Ureter (tissue), 1 donor: ENCODE measurements at regions not wholly inside any gene's neighbourhood (a gene's known extent, or its start where the extent isn't known, plus 50 kb on each side); places are given as distances from the start of the nearest gene placed in this dataset.
"Not testable (repeated sequence)": the region's sequence is repeated elsewhere in the genome, so short reads cannot be mapped to it uniquely, and the experiment has no call there.

Experiments used
- DNase-seq: peaks from one replicate; pipeline ENCODE4 v3.0.0-alpha.2; 2020; ENCODE audit warnings: low spot score
- donor health status: DM: yes; HTN: yes; CAD: no.

- DNase-seq, result not testable (repeated sequence)
Measured at GRCh38 chr9:63812822-63813221, 1472.2 kb downstream of the FOXD4L5 start.

DNA sequence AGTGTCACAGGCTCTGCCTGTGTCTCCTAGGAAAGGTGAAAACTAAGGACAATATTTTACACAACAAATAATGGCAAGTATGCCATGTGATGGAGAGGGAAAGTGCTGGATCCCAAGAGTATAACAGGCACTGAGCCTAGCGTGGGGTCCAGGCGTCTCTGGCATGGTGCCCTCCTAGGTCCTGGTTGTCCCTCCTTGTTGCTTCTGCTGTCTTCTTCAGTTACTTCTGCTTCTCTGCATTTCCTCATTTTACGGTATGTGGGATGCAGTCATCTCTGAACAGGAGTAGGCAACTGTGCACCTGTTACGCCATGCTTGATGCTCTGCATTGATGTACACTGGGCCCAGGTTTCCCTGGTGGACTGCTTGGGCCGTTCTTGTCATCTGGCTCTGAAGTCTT is 1480.8 kb downstream of the FOXD4L5 start:
- DNase-seq, result not testable (repeated sequence)

- DNase-seq, result not testable (repeated sequence)
Measured at GRCh38 chr9:63794081-63794685, 1490.8 kb downstream of the FOXD4L5 start.

DNA sequence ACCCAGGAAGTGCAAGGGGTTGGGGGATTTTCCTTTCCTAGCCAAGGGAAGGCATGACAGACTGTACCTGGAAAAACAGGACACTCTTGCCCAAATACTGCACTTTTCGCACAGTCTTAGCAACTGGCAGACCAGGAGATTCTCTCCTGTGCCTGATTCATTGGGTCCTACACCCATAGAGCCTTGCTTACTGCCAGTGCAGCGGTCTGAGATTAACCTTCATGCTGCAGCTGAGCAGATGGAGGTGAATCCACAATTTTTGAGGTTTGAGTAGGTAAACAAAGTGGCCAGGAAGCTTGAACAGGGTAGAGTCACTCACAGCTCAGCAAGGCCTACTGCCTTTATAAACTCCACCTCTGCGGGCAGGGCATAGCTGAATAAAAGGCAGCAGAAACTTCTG is 1497.6 kb downstream of the FOXD4L5 start:
- DNase-seq, result not testable (repeated sequence)

DNA sequence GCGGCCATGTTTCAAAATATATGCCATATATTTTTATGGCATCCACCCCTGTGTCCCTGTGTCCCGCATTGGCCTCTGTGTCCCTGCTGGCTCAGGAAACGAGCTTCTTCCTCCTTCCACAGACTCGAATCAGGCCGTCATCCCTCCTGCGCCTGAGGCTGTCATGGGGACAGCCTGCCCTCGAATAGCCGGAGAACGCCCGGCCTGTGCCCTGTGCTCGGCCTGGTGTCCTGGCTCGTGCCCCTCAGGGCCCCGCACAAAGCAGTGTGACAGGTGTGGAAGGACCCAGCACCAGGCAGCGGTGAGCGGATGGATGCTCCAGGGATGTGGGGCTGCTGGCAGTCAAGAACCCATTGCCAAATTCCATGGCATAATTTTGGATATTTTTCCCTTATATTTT is 1500.0 kb downstream of the FOXD4L5 start:
- not testable (repeated sequence) for DNase-seq

- DNase-seq, result not testable (repeated sequence)
Measured at GRCh38 chr9:63784421-63784820, 1500.6 kb downstream of the FOXD4L5 start.

DNA sequence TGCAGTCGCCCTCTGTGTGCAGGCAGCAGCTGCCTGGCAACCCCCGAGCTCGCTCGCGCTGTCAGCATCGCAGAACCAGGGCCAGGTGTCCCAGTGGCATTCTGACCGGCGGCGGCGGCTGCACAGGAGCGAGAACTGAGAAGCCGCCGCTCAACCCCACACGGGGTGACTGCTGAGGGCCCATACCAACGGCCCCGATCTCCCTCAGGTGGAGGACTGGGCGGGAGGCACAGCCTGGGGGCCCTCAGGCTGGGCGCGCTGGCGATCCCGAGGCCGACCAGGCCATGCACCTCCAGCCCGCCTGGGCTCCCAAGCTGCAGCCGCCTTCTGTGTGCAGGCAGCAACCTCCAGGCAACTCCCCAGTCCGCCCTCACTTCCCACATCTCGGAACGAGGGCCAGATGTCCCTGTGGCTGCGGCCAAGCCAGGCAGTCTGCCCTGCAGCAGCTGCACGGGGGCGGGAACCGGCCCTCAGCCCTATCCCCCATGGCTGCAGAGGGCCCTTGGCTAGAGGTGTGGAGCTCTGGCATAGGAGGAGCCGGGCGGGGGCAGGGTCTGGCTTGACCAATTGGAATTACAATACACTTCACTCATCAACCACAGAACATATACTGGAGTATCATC is 1503.1 kb downstream of the FOXD4L5 start:
- not testable (repeated sequence) for DNase-seq

DNA sequence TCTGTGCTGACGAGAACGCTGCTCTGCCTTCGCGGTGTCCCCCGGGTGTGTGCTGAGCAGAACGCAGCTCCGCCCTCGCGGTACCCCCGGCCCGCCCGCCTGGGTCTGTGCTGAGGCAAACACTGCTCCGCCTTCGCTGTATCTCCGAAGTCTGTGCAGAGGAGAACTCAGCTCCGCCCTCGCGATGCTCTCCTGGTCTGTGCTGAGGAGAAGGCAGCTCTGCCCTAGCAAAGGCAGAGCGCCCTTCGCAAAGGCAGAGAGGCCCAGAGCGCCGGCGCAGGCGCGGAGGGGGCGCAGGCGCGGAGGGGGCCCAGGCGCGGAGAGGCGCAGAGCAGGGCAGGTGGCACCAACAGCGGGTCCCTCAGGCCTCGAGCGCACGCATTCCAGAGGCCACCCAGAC is 1503.6 kb downstream of the FOXD4L5 start:
- not testable (repeated sequence) for DNase-seq

GRCh38 chr9:63776220-63776619 is 1508.8 kb downstream of the FOXD4L5 start:
- DNase-seq, result not testable (repeated sequence)

DNA sequence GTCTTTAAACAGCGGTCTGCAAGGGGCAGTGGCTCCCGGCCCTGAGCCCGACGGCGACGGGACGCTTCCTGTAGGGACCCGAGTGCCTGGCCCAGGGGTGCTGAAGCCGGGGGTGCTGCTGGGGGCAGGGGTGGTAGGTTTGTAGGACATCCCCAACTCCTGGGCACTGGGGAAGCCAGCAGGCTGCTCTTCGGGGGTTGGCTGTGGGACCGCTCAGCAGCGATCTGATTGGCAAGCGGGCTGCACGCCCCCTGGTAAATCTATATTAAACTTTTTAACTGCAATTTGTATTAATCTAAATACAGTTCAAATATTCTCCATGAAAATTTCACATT is 1510.0 kb downstream of the FOXD4L5 start:
- not testable (repeated sequence) for DNase-seq

DNA sequence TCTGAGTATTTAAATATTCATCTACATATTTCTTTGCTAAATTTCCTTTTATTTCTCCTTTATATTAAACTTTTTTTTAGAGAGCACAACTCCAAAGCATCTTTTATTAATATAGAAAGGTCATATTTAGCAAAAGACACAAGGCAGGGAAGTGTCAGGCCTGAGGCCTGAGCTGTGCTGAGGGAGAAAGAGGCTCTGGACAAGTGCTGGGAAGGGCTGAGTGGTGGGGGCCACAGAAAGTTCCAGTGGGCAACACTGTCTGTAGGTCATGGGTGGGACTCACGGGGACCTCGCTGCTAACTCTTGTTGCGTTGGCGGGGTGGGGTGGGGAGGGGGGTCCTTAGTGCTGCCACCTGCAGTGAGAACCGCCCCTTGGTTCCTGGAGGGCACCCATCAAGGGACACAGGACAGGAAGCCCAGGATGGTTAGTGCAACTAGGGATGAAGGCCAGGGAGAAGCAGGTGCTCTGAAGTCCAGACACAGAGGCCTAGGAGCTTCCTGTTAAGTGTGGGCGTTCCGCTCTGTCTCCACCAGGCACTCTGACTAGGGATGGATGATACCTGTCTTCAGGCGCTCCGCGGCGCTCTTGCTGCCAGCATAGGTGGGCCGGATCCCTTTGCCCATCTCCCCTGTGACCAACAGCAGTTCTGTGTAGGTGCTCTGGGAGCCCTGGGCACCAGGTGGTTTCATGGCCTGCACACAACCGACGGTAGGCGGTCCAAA is 1510.5 kb downstream of the FOXD4L5 start:
- DNase-seq, result not testable (repeated sequence)

- DNase-seq, result not testable (repeated sequence)
Measured at GRCh38 chr9:63762230-63762629, 1522.8 kb downstream of the FOXD4L5 start.

- DNase-seq, result not testable (repeated sequence)
Measured at GRCh38 chr9:63729021-63729420, 1556.0 kb downstream of the FOXD4L5 start.

- no peak for DNase-seq
Measured at GRCh38 chr9:63728287-63728686, 1556.7 kb downstream of the FOXD4L5 start.

DNA sequence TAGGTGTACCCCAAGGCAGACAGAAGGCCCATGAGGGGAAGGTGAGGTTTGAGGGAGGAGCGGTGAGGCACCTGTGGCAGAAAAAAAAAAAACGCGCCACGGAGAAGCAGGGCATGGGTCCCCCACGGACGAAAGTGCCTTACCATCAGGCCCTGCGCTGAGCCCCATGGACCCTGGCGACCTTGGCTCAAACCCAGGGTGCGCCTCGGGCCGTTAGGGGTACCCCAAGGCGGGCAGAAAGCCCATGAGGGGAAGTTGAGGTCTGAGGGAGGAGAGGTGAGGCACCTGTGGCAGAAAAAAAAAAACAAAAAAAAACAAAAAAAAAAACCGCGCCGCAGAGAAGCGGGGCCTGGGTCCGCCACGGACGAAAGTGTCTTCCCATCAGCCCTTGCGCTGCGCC is 1576.7 kb downstream of the FOXD4L5 start:
- not testable (repeated sequence) for DNase-seq

- DNase-seq, result not testable (repeated sequence)
Measured at GRCh38 chr9:63704456-63704855, 1580.6 kb downstream of the FOXD4L5 start.

GRCh38 chr9:63703670-63704069 is 1581.3 kb downstream of the FOXD4L5 start:
- DNase-seq, result not testable (repeated sequence)

DNA sequence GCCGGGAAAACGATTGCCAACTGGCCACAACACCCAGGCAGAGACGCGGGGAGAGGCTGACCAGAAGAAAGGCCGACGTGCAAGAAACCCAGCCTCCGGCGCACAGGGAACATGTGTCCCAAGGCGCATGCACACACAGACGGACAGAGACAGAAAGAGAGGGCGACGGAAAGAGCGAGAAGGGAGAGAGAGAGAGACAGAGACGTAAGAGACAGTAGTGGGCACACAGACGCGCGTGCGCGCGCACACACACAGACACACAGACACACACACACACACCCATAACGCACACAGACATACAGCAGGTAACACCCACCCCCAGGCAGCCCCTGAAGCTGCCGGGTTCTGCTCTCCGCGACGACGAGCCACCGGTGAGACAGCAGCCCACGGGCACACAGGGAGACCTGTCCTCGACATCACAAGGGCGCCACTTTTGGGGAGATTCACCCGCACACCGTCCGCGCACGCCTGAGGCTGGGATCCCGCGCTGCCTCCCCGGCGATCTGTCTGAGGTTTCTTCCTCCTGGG is 1581.8 kb downstream of the FOXD4L5 start:
- not testable (repeated sequence) for DNase-seq
